GOT3 (cell line): ENCODE measurements at regions not wholly inside any gene's neighbourhood (a gene's known extent, or its start where the extent isn't known, plus 50 kb on each side); places are given as distances from the start of the nearest gene placed in this dataset.
"Not testable (repeated sequence)": the region's sequence is repeated elsewhere in the genome, so short reads cannot be mapped to it uniquely, and the experiment has no call there.

Experiments used
- DNase-seq: peaks from one replicate; lab custom pipeline; 2025; ENCODE audit warnings: mixed read lengths; lab: John Stamatoyannopoulos, UW

DNA sequence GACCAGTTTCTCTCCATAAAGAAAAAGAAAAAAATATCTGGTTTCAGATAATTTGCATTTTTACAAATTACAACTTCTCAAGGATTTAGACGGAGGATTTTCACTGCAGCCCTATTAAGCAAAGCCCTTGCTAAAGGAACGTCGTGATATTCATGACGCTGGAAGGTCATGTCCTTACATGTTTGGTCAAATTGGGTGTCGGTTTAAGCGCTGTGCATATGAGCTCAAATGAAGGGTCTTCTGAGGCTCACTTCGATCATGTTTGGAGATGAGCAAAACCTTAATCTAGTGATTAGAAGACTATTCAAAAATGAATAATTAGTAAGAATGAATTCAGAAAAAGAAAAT lies 67.3 kb upstream of the USP15 start:
- no peak for DNase-seq

DNA sequence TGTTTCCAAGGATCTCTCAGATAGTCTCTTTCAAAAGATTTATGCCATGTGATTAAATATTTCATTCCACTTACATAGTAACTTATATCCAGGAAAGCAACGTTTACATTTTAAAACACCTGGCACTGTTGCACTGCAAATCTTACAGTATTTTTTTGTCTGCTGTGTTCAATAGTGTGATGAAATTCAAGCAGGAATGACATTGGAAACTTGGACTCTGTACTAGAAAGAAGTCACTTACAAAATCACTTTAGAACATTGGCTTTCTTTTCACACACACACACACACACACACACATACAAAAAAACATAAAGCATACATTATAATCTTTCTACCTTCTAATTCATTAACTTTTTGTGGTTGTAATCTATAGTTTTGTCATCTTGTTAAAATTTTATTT lies 66.2 kb upstream of the USP15 start:
- no peak for DNase-seq

DNA sequence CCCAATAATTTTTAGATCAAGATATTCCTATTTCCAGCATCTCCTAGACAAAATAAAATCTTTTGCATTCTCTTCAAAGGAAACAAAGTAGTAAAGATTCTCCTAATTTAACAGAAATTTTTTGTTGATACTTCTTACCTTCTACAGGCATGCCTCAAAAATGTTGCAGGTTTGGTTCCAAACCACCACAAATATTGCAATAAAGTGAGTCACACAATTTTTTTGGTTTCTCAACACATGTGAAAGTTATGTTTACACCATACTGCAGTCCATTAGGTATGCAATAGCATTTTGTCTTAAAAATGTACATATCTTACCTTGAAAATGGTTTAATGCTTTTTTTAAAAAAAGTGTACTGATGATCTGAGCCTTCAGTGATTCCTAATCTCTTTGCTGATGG lies 65.6 kb upstream of the USP15 start:
- DNase-seq = no peak

DNA sequence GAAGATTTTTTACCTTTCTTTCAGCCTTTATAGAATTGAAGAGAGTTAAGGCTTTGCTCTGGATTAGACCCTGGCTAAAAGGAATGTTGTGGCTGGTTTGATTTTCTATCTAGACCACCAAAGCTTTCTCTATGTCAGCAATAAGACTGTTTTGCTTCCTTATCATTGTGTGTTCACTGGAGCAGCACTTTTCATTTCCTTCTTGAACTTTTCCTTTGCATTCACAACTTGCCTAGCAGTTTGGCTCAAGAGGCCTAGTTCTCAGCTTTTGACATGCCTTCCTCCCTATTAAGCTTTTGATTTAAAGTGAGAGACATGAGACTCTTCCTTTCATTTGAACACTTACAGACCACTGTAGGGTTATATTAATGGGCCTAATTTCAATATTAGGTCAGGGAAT lies 64.1 kb upstream of the USP15 start:
- no peak for DNase-seq

DNA sequence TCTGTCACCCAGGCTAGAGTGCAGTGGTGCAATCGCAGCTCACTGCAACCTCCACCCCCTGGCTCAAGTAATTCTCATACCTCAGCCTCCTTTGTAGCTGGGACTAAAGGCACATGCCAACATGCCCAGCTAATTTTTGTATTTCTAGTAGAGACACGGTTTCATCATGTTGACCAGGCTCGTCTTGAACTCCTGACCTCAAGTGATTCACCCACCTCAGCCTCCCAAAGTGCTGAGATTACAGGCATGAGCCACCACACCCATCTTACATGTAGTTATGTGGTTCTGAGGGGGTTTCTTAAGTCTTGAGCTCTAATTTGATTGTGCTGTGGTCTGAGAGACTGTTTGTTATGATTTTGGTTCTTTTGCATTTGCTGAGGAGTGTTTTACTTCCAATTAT lies 57.3 kb upstream of the USP15 start:
- not testable (repeated sequence) for DNase-seq

DNA sequence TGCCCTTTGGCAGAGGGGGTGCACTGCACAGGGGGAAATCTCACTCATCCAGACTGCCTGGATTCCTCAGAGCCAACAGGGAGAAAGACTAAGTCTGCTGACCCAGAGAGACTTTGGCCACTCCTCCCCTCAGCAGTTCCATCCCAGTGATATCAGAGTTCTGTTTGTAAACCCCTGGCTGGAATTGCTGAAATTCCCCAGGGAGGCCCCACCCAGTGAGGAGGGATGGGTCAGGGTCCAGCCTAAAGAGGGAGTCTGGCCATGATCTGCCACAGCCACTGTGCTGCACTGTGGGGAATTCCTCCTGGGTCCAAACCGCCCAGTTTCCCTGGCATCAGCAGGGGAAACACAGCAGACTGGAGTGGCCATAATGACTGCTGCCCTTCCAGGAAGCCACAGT lies 54.9 kb upstream of the USP15 start:
- DNase-seq = no peak

DNA sequence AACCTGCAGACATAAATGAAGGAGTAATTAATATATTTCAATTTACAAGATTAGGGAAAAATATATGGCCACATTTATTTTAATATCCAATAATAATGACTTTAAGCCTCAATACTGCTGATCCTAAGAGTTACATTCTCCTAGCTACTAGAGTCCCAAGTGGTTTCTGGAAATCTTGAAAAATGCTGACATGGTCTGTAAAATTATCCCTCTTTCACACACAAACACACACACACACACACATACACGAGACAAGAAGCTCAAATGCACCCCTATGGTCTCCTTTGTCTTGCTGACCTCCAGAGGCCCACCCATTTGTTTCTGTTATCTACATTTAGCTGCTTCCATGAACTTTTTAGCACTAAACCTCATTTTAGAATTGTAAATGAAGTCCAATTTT lies 53.0 kb upstream of the USP15 start:
- no peak for DNase-seq
